ENCODE measurements at regions not wholly inside any gene's neighbourhood (a gene's known extent, or its start where the extent isn't known, plus 50 kb on each side); places are given as distances from the start of the nearest gene placed in this dataset.
A peak's percentile ranks its signal among the peaks of the same experiment; 100 is the strongest.

DNA sequence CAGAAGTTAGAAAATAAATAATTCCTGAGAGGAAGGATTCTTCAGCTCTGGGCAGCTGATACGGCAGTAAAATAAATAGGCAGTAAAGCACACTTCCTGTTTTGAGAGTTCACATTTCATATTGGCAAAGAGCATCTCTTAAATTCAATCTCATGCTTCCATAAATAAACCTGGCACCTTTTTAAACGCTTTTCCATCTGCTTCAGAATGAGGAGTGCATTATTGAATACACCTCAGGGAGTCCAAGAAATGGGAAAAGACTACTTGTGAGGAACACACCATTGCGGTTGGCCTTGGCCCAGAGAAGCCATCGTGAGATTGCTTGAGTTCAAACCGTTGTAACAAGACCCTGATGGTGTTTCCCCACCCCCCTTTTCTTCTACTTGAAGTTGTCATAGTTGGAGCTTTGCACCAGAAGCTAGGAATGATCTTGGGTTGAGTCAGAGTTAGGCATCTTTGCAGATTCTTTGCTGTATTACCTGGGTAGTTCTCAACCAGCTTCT lies 123.9 kb downstream of the RDH14 start:
- H3K36me3 Mint-ChIP-seq (ENCODE audit: low read depth) = no peaks in the 10 kb centered on the region
- no peaks in the 10 kb centered on the region for H3K9me3 Mint-ChIP-seq (ENCODE audit: low read depth)
- no peaks in the 10 kb centered on the region for H3K27me3 Mint-ChIP-seq (ENCODE audit: low read depth)
- H3K4me1 Mint-ChIP-seq (ENCODE audit: low read depth) = peaks cover 11% of the 10 kb centered on the region
- TF ChIP-seq, protein P1, sequence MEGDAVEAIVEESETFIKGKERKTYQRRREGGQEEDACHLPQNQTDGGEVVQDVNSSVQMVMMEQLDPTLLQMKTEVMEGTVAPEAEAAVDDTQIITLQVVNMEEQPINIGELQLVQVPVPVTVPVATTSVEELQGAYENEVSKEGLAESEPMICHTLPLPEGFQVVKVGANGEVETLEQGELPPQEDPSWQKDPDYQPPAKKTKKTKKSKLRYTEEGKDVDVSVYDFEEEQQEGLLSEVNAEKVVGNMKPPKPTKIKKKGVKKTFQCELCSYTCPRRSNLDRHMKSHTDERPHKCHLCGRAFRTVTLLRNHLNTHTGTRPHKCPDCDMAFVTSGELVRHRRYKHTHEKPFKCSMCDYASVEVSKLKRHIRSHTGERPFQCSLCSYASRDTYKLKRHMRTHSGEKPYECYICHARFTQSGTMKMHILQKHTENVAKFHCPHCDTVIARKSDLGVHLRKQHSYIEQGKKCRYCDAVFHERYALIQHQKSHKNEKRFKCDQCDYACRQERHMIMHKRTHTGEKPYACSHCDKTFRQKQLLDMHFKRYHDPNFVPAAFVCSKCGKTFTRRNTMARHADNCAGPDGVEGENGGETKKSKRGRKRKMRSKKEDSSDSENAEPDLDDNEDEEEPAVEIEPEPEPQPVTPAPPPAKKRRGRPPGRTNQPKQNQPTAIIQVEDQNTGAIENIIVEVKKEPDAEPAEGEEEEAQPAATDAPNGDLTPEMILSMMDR (IDR thresholded peaks at IDR 0.05) = no peak
- H3K27ac Mint-ChIP-seq (ENCODE audit: unreplicated experiment) = no peak overlapping the region
- no peak overlapping the region for H3K4me3 Mint-ChIP-seq (ENCODE audit: unreplicated experiment)
- no peak for DNase-seq (ENCODE audit: low spot score)

DNA sequence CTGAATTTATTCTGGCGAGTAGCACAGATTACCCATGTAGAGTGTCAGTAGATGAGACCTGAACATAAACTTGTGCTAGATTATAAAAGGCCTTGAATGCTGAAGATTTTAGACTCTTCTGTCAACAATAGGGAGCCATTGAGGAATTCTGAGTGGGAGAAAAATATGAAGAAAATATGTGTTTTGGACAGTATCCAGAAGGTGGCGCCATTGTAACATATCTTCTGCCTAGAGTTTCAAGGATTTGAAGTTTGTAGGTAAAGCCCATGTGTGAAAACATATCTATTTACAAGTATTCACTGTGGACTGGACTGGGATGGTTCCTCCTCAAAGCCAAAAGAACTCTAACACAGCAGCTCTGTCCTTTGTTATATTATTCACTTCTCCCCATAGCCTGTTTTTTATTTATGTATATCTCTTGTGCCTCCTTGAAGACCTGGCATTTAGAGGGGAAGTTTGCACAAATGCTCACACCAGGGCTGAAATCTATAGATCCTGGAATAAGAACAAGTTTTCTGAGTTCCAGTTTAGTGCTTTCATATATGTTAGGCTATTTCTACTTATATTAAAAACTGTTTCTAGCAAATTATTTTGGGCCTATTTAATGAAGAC lies 124.9 kb downstream of the RDH14 start:
- TF ChIP-seq, protein P1 (IDR thresholded peaks at IDR 0.05) = peak; percentile 94
- Mint-ChIP-seq H3K4me1 (ENCODE audit: low read depth) (peaks cover 11% of the 10 kb centered on the region), H3K27ac (ENCODE audit: unreplicated experiment) (no peak overlapping the region), H3K9me3 (ENCODE audit: low read depth) (no peaks in the 10 kb centered on the region), H3K36me3 (ENCODE audit: low read depth) (no peaks in the 10 kb centered on the region), H3K4me3 (ENCODE audit: unreplicated experiment) (no peak overlapping the region), H3K27me3 (ENCODE audit: low read depth) (no peaks in the 10 kb centered on the region)
- DNase-seq (ENCODE audit: low spot score) = no peak

DNA sequence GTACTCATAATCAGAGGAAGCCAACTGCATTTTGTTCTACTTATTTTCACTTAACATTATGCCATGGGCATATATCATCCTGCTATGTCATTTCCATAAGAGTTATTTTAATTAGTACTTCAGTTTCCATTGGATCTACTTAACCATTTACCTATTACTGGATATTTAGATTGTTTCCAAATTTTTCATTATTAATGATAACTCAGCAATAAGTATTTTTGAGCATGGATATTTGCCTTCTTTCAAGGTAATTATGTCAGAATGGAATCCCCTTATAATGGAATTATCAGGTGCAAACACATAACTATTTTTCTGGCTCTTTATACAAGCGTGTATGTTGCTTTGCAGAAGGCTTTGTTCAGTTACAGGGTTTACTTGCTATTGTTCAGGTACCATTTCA lies 126.6 kb downstream of the RDH14 start:
- Mint-ChIP-seq H3K4me1 (ENCODE audit: low read depth) (peaks cover 11% of the 10 kb centered on the region), H3K9me3 (ENCODE audit: low read depth) (no peaks in the 10 kb centered on the region), H3K27ac (ENCODE audit: unreplicated experiment) (no peak overlapping the region), H3K36me3 (ENCODE audit: low read depth) (no peaks in the 10 kb centered on the region), H3K4me3 (ENCODE audit: unreplicated experiment) (no peak overlapping the region), H3K27me3 (ENCODE audit: low read depth) (no peaks in the 10 kb centered on the region)
- TF ChIP-seq, protein P1 (IDR thresholded peaks at IDR 0.05) = no peak
- no peak for DNase-seq (ENCODE audit: low spot score)

DNA sequence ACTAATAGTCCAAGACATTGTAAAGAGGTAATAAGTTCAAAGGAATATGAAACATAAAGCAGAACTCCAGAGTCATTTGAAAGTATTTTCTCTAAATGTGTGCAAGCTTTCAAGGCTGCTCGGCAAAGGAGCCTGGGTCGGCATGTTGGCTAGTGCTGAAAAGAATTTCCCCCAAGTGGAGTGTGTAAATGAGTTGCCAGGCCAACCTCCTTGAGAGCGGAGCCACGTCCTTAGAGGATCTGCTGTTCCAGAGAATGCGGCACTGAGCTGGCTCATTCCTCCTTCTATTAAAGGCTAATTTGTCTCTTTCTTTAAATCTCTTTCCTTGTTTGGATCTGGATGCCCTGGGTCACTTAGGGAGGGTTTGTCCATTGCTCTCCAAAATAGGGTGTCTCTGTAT lies 127.5 kb downstream of the RDH14 start:
- H3K4me1 Mint-ChIP-seq (ENCODE audit: low read depth) = peaks cover 11% of the 10 kb centered on the region
- TF ChIP-seq, protein P1 (IDR thresholded peaks at IDR 0.05) = no peak
- no peaks in the 10 kb centered on the region for H3K27me3 Mint-ChIP-seq (ENCODE audit: low read depth)
- no peak for DNase-seq (ENCODE audit: low spot score)
- no peaks in the 10 kb centered on the region for H3K9me3 Mint-ChIP-seq (ENCODE audit: low read depth)
- no peak overlapping the region for H3K4me3 Mint-ChIP-seq (ENCODE audit: unreplicated experiment)
- H3K36me3 Mint-ChIP-seq (ENCODE audit: low read depth) = no peaks in the 10 kb centered on the region
- H3K27ac Mint-ChIP-seq (ENCODE audit: unreplicated experiment) = no peak overlapping the region

DNA sequence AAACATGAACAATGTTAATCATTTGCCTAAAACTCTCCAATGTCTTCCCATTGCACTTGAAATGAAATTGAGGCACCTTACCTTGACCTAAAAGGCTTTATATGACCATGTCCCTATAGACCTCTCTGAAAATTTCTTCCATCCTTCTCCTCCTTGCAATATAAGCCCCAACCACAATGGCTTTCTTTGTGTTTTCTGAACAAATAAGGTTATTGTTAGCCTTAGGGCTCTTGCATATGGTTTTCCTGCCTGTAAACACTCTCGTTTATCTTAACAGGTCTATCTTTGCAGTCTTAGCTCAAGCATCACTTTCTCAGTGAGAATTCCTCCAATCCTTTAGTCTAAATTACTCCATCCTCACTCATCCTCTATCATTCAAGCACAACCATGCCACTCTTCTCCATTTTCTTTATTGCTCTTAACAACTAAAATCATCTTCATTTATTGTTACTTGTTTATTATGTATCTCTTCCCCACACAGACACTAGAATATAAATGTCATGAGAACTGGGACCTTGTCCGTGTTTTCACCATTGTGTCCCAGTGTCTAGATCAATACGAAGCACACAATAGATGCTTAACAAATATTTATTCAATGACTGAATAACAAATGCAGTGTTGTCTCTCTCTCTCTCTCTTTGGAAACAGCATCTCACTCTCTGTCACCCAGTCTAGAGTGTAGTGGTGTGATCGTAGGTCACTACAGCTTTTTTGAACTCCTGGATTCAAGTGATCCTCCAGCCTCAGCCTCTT lies 129.3 kb downstream of the RDH14 start:
- Mint-ChIP-seq H3K4me3 (ENCODE audit: unreplicated experiment) (no peak overlapping the region), H3K27me3 (ENCODE audit: low read depth) (no peaks in the 10 kb centered on the region), H3K36me3 (ENCODE audit: low read depth) (no peaks in the 10 kb centered on the region), H3K4me1 (ENCODE audit: low read depth) (peaks cover 4% of the 10 kb centered on the region), H3K9me3 (ENCODE audit: low read depth) (no peaks in the 10 kb centered on the region), H3K27ac (ENCODE audit: unreplicated experiment) (no peak overlapping the region)
- no peak for DNase-seq (ENCODE audit: low spot score)
- TF ChIP-seq, protein P1 (IDR thresholded peaks at IDR 0.05) = no peak

All from chondrocyte (in vitro differentiated cells).